ENCODE measurements at regions not wholly inside any gene's neighbourhood (a gene's known extent, or its start where the extent isn't known, plus 50 kb on each side); places are given as distances from the start of the nearest gene placed in this dataset.
"Not testable (repeated sequence)": the region's sequence is repeated elsewhere in the genome, so short reads cannot be mapped to it uniquely, and the experiment has no call there.

GRCh38 chr9:96054248-96054647 lies 178.8 kb downstream of the ERCC6L2 start:
- not testable (repeated sequence) for H3K27ac ChIP-seq (ENCODE audit: low read length); H2AFZ ChIP-seq (ENCODE audit: low read depth, low read length); H4K20me1 ChIP-seq (ENCODE audit: insufficient read depth); H3K9me2 ChIP-seq (ENCODE audit: insufficient read depth, low read length); H3K27me3 ChIP-seq (ENCODE audit: insufficient read depth, low read depth, low read length); H3K4me2 ChIP-seq (ENCODE audit: low read length); H3K4me3 ChIP-seq (ENCODE audit: low read length); H3K36me3 ChIP-seq (ENCODE audit: insufficient read depth, low read length); H3K79me2 ChIP-seq (replicated peaks; ENCODE audit: insufficient read depth, low read length); H3K9me3 ChIP-seq (ENCODE audit: low read length); H3K9ac ChIP-seq (ENCODE audit: low read length); H3F3A ChIP-seq (ENCODE audit: insufficient read depth, low read length, poor library complexity, severe bottlenecking)

DNA sequence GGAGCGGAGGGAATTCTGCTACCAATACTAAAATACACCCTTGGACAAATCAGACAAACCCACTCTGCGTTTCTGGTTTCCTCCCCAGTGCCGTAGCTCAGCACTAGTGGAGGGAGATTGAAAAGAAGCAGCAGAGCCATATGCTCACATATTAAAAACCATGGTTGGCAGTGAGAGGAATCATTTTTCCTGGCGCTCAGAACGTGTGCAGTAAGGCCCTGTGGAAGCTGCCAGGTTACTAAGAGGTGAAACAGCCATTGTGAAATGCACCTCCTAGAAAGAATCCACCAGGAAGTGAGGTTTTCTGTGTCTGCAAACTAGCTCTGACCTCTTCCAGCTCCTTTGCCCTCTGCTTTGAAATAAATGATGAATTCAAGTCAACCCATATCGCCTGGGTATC lies 177.2 kb downstream of the ERCC6L2 start:
- TF ChIP-seq MXI1 (conservative IDR thresholded peaks at IDR 0.05; ENCODE audit: poor library complexity, severe bottlenecking): no peak
- TF ChIP-seq SMC3 (conservative IDR thresholded peaks at IDR 0.05; ENCODE audit: poor library complexity): no peak
- TF ChIP-seq CTCF (IDR thresholded peaks at IDR 0.05; ENCODE audit: poor library complexity, severe bottlenecking): no peak
- TF ChIP-seq EZH2 (IDR thresholded peaks at IDR 0.05; ENCODE audit: borderline replicate concordance, insufficient read depth, low read length, poor library complexity, severe bottlenecking): no peak
- TF ChIP-seq REST (IDR thresholded peaks at IDR 0.05; ENCODE audit: borderline replicate concordance): no peak
- no peak for TF ChIP-seq EP300 (conservative IDR thresholded peaks at IDR 0.05; ENCODE audit: poor library complexity, severe bottlenecking)
- TF ChIP-seq RAD21 (conservative IDR thresholded peaks at IDR 0.05): no peak
- TF ChIP-seq POLR2AphosphoS5 (IDR thresholded peaks at IDR 0.05): no peak
- TF ChIP-seq TAF1 (IDR thresholded peaks at IDR 0.05; ENCODE audit: low read depth): no peak
- no peak overlapping the region for H3K4me3 ChIP-seq (ENCODE audit: low read length)
- no peaks in the 10 kb centered on the region for H3K79me2 ChIP-seq (replicated peaks; ENCODE audit: insufficient read depth, low read length)
- H3K36me3 ChIP-seq (ENCODE audit: insufficient read depth, low read length): no peaks in the 10 kb centered on the region
- H3K4me2 ChIP-seq (ENCODE audit: low read length): no peak overlapping the region
- no peak overlapping the region for H2AFZ ChIP-seq (ENCODE audit: low read depth, low read length)
- H3K27ac ChIP-seq (ENCODE audit: low read length): no peak overlapping the region
- H4K20me1 ChIP-seq (ENCODE audit: insufficient read depth): no peaks in the 10 kb centered on the region
- no peaks in the 10 kb centered on the region for H3K27me3 ChIP-seq (ENCODE audit: insufficient read depth, low read depth, low read length)
- no peaks in the 10 kb centered on the region for H3K9me3 ChIP-seq (ENCODE audit: low read length)
- no peak overlapping the region for H3K9ac ChIP-seq (ENCODE audit: low read length)
- H3F3A ChIP-seq (ENCODE audit: insufficient read depth, low read length, poor library complexity, severe bottlenecking): no peaks in the 10 kb centered on the region
- no peaks in the 10 kb centered on the region for H3K9me2 ChIP-seq (ENCODE audit: insufficient read depth, low read length)

- Histone ChIP-seq H3K4me2 (ENCODE audit: low read length) (no peak overlapping the region), H3F3A (ENCODE audit: insufficient read depth, low read length, poor library complexity, severe bottlenecking) (no peaks in the 10 kb centered on the region), H2AFZ (ENCODE audit: low read depth, low read length) (no peak overlapping the region), H4K20me1 (ENCODE audit: insufficient read depth) (no peaks in the 10 kb centered on the region), H3K4me3 (ENCODE audit: low read length) (no peak overlapping the region), H3K9me3 (ENCODE audit: low read length) (no peaks in the 10 kb centered on the region), H3K9ac (ENCODE audit: low read length) (no peak overlapping the region), H3K27me3 (ENCODE audit: insufficient read depth, low read depth, low read length) (no peaks in the 10 kb centered on the region), H3K79me2 (replicated peaks; ENCODE audit: insufficient read depth, low read length) (no peaks in the 10 kb centered on the region), H3K36me3 (ENCODE audit: insufficient read depth, low read length) (no peaks in the 10 kb centered on the region), H3K9me2 (ENCODE audit: insufficient read depth, low read length) (no peaks in the 10 kb centered on the region), H3K27ac (ENCODE audit: low read length) (no peak overlapping the region)
- no peak for TF ChIP-seq RAD21 (conservative IDR thresholded peaks at IDR 0.05)
- TF ChIP-seq CTCF (IDR thresholded peaks at IDR 0.05; ENCODE audit: poor library complexity, severe bottlenecking): no peak
- TF ChIP-seq TAF1 (IDR thresholded peaks at IDR 0.05; ENCODE audit: low read depth): no peak
- TF ChIP-seq SMC3 (conservative IDR thresholded peaks at IDR 0.05; ENCODE audit: poor library complexity): no peak
- no peak for TF ChIP-seq REST (IDR thresholded peaks at IDR 0.05; ENCODE audit: borderline replicate concordance)
- TF ChIP-seq EP300 (conservative IDR thresholded peaks at IDR 0.05; ENCODE audit: poor library complexity, severe bottlenecking): no peak
- TF ChIP-seq EZH2 (IDR thresholded peaks at IDR 0.05; ENCODE audit: borderline replicate concordance, insufficient read depth, low read length, poor library complexity, severe bottlenecking): no peak
- TF ChIP-seq POLR2AphosphoS5 (IDR thresholded peaks at IDR 0.05): no peak
- no peak for TF ChIP-seq MXI1 (conservative IDR thresholded peaks at IDR 0.05; ENCODE audit: poor library complexity, severe bottlenecking)
Measured at GRCh38 chr9:96051423-96051822, 175.9 kb downstream of the ERCC6L2 start.

Data from neural cell (in vitro differentiated cells).